ENCODE measurements at regions not wholly inside any gene's neighbourhood (a gene's known extent, or its start where the extent isn't known, plus 50 kb on each side); places are given as distances from the start of the nearest gene placed in this dataset.

GRCh38 chr13:62887046-62887445 lies 1471.4 kb upstream of the PCDH20 start:
- TF ChIP-seq CTCF (IDR thresholded peaks at IDR 0.05) (no peak), ZFX (IDR thresholded peaks at IDR 0.05; ENCODE audit: borderline replicate concordance) (no peak)

Data from 22Rv1 (cell line).